NCI-H128 (cell line): ENCODE measurements at regions not wholly inside any gene's neighbourhood (a gene's known extent, or its start where the extent isn't known, plus 50 kb on each side); places are given as distances from the start of the nearest gene placed in this dataset.

ENCODE experiments used
- DNase-seq: peaks from one replicate; lab custom pipeline; 2025; ENCODE audit not compliant: unreplicated experiment; lab: John Stamatoyannopoulos, UW

DNA sequence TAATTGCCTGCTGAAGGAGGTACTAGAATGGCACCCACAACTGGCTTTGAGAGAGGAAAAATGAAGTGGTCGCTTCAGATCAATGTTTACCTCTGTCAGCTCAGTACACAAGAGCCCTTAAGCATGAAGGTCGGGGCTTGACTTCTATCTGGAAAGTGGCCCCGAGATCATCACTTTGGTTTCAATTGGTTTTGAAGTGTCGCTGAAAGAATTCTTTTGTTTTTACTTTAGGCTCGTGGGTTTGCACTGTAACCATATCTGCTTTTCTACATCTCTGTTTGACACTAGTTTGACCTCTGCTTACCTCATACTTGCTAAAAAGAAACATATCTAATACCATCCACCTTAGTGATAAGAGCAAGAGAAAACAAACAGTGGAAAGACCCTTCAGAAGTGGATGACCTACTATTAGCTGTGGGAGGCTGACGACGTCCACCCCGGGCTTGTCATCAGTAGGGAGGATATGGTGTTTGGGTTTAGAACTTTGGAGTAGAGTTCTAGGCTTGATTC, 361.8 kb downstream of the GATA3 start:
- no peak for DNase-seq

DNA sequence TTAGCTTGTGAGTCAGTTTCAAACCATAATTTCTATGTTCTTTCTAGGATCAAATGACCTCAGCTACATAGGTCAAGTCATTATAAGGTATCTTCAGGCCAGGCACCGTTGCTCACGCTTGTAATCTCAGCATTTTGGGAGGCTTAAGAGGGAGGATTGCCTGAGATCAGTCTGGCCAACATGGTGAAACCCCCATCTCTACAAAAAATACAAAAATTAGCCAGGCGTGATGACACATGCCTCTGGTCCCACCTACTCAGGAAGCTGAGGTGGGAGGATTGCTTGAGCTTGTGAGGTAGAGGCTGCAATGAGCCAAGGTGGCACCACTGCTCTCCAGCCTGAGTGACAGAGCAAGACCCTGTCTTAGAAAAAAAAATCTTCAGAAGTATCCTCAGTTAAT, 362.3 kb downstream of the GATA3 start:
- DNase-seq, result no peak

DNA sequence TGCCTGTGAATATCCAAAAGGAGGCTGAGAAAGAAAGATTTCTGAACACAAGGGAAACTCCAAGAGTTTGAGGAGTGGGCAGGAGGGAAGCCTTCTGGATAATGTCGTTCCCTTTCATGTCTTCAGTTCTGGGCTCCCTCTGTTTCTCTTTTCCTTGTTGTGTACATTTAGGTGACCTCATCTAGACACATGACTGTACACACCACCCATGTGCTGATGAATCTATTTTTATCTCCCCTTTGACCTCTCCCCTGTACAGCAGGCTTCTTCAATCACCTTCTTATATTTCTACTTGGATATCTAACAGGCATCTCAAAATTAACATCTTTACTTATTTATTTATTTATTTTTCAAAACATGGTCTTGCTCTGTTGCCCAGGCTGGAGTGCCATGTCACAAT, 363.1 kb downstream of the GATA3 start:
- DNase-seq, result no peak

DNA sequence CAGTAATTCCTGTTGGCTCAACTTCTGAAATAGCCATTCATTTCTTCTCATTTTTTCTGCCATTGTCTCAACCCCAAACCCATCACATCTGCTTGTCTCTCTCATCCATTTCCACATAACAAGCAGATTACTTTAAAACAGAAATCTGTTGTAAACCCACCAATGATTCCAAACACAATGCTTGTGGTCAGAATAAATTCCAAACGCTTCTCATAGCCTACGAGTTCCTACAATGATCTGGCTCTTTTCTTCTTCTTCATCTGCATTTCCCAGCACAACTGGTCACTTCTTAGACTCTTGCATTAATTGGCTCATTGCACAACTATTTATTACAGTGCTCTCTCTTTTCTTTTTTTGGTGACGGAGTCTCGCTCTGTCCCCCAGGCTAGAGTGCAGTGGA, 364.1 kb downstream of the GATA3 start:
- no peak for DNase-seq

DNA sequence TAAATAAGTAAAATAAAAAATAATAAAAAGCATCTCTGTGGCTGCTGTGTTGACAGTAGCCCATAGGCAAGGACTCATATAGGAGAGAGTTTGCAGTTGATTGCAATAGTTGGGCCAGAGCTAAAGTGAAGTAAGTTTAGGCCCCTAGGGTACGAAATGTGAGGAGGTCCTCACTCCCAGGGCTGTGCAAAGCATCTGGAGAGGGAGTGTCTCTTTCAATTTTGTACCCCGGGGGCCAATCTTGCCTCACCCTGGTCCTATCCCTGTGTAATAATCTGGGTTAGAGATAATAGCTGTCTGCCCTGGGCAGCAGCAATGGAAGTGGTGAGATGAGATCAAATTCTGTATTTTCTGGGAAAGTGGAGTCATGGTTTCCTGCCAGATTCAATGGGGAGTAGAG, 365.7 kb downstream of the GATA3 start:
- DNase-seq, result no peak

DNA sequence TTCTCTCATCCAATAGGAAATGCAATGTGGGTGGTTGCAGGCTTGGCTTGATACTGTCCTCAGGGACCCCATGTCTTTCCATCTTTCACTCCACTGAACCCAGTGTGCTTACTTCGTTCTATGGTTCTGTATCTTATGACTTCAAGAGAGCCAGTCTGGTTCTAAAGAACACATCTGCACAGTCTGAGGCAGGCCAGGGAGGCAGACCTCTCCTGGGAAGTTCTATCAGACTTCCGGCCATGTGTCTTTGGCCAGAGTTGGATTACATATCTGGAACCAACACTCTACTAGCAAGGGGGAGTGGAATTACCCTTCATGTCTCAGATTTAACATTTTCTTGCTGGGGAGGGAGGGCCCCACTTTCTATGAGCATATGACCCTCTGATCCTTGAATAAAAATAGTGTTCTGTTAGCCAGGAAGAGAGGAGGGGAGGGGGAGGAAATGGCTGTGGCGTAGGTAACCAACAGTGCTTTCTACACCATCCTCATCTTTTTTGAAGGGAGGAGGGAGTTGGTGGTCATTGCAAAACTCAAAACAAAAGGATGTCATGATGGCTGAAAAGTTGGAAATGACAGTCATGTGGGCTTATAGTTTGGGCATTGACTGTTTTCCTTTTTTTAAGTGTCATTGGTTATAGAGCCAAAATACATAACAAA, 370.2 kb downstream of the GATA3 start:
- DNase-seq, result no peak

DNA sequence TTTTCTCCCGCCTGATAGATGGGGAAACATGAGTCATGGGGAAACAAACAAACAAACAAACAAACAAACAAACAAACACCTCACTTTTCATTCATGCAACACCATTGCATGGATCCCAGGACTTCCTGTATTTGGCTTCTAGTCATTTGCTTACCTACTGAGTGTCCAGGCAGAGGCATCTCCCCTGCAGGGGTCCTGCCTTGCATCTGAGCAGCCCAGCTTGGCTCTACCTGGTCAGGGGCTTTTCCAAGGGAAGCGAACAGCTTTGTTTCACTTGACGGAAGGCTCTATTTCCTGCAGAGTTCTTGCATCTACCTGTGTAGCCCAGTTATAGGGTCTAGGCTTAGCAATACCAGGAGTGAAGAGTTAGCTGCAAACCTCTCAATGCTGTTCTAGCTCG, 374.2 kb downstream of the GATA3 start:
- DNase-seq, result no peak

DNA sequence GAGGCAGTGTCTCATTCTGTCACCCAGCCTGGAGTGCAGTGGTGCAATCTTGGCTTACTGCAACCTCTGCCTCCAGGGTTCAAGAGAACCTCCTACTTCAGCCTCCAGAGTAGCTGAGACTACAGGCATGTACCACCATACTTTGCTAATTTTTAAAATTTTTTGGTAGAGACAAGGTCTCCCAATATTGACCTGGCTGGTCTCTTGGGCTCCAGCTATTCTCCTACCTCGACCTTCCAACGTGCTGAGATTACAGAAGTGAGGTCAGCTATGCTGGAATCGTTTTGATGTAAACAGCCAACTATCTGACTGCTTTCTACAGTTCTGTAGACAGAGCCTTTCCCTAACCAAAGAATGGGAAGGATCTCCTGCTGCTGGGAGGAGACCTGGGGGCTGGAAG, 375.8 kb downstream of the GATA3 start:
- DNase-seq, result no peak

DNA sequence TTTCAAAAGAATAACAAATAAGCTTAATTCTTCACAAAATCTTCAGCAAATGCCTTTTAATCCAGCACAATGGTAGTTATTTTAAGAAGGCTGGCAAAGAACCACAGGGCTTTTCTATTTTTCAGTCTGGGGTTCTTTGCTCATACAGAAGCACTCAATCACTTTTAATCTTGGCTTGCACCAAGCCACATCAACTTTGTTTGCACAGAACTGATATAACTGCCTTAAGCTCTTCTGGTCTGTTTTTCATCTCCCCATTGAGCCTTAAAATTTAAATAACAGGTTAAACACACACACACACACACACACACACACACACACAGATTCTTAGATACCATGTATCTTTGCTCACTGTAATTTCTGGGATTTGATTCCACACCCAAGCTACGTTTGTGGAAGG, 377.0 kb downstream of the GATA3 start:
- no peak for DNase-seq

DNA sequence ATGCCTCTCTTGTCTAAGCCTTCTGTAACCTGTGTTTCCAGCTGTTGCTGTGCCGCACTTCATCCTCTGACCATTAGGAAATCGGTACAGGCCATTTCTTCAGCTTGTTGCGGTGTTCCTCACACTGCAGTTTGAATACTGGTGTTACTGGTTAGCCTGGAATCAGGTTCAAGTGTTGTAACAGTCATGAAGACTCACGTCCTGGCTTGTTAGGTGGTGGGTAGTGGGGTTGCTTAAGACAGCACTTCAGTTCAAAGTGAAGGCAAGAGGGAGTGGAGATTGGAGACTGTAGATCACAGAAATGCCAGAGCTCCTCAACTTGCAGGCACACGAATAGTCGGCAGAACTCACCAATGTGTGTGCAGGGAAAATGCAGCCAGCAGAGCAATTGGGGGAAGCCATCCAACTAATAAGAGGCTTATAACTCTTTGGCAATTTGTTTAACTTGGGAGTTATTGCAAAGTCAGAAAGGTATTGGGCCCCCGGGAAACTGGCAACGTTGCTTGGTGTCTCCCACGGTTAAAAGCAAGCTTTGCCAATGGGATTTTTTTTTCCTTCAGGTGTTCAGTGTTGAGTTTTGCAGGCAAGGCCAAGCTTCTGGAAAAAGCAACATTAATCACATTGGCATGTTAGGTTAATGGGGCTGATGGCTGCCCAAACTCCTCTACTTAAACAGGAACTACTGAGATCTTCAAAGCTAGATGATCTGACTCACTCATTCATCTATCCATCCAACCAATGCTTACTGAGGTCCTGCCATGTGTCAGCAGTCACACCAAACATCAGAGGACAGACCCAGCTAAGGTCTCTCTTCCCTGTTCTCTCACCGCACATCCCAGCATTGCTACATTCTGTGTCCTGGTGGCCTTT, 380.9 kb downstream of the GATA3 start:
- no peak for DNase-seq

DNA sequence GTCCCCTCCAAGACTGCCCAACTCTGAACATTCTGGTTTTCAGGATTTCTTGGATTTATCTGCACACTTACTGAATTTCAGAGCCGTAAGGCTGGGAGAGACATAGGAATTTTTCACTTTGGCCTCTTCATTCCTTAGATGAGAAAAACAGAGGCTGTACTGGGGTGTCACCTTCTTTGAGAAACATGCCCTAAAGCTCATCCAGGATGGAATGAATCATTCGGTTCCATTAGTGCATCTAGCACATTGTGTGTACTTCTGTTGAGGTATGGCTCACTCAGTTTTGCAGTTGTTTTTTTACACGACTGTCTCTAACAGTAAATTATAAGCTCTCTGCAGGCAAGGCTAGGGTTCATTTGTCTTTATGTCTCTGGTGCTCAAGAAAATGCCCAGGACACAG, 383.4 kb downstream of the GATA3 start:
- DNase-seq, result no peak

DNA sequence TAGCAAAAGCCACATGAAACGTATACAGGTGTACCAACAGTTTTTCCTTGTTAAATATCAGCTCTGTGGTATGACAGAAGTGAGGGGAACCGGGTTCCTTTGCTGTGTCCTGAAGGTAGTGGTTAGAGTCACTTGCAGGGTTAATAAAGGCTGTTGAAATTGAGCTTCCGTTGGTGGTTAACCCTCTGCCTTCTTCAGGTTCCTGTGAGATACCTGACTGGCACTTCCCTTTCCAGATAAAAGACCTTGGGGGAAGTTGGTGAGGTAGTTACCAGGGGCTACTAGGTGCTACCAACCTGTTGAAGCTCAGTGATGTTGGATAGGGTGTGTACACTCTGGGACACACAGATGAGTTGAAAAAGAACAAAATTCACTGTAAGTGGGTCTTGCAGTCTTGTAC, 384.1 kb downstream of the GATA3 start:
- DNase-seq, result no peak

DNA sequence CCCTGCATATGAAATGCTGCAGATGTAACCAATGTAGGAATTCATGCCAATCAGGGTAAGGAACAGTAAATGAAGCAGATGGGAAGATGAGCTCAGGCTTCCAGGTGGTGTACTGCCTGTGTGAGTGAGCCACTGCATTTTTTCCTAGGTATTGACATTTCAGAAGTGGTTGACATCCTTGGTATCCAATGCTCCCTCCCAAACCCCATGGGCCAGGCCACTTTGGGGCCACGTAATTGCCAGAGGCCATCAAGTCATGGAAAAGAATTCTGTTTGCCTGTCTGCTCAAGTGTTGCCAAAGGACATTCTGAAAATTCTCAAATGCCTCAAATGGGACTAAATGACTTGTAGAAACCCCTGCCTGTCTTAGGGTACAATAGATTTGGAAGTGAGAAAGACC, 384.6 kb downstream of the GATA3 start:
- DNase-seq, result no peak

DNA sequence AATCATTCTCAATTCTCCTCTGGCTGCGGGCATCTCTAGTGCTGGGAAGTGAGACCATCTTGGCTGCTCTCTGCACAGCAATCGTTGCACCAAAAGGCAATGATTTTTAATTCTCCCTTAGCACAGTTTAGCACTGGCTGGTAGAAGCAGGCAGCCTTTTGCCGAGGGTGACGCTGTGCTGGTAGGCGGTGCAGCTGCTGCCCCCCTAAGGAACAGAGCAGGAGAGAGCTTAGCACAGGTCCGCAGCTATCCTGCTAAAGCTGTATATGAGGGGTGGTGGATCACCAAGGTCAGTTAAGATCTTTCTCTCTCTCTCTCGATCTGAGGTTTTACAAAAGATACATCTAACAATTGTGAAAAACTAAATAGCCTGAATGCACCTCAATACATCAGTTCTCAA, 390.1 kb downstream of the GATA3 start:
- DNase-seq, result no peak

DNA sequence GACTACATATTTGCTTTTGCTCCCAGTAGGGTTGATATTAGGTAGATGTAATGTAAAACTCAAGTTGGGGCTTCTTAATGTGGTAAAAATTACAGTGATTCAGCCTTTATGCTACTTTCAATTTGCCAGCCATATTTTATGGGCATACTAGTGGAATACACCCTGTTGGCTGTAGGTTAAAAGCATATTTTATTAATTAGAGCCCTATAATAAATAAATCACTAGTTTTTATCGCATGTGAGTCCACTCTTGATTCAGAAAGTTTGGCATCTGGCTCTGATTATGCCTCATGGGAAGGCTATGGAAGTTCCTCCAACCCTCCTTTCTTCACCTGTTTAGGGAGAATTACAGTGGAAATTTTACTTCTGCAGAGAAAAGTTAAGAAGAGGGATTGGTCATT, 390.9 kb downstream of the GATA3 start:
- no peak for DNase-seq

DNA sequence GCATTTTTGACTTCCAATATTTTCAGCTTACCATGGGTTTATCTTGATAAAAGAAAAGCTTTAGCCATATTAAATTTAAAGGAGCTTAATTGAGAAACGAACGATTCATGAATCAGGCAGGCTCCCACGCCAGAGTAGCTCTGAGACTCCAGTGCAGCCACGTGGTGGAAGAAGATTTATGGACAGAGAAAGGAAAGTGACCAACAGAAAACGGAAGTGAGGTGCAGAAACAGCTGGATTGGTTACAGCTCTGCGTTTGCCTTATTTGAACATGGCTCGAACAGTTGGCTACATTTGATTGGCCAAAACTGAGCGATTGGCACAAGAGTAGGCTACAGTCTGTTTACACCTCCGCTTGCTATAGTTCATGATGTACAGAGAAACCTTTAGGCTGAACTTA, 395.4 kb downstream of the GATA3 start:
- DNase-seq, result no peak

DNA sequence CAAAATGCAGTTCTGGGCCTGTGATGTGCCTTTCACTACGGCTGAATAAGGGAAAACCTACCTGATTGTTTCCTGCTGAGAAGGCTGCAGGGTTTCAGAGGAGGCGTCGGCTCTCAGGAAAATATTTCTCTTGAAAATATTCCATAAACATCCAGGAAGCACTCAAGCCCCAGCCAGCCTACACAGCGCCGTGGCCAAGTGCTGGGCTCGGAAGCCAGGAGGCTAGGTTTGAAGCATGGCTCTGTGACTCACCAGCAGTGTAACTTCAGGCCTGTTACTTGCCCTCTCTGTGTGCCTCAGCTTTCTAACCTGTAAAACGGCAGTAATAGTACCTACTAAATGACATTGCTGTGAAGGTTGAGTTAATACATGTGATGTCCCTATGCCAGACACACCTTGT, 399.1 kb downstream of the GATA3 start:
- DNase-seq, result no peak

DNA sequence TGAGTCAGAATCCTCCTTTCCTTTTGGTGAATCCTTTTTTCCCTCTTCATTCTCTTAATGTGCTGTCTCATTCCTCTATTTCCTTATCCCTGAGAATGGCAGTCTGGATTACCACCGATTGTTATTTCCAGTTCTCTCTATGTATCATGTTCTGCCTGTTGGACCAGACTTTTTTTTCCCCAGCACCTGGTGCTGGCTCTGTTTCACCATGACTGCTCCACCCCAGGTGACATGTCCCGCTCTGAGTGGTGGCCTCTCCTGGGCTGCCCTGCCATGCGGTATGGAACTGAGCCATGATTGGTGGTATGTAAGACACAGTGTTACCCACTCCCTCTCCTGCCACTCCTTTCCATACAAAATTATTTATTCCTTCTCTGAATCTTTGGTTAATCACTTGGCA, 399.9 kb downstream of the GATA3 start:
- DNase-seq, result no peak

DNA sequence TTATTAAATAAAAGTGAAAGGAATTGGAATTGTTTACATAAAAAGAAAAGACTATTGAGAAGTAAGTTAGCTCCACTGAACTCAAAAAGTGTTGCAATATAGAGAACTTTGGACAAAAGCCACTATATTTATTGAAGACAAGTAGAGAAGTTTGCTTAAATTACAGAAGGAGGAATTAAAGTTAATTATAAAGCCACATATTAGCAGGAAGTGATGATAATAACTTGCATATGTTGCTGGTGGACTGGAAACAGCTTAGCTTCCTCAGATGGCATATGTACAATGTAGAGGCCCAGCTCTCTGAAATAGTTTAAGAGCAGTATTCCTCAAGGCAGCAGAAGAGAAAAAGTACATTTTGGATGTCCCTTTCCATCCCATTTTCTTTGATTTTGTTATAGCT, 400.7 kb downstream of the GATA3 start:
- no peak for DNase-seq

DNA sequence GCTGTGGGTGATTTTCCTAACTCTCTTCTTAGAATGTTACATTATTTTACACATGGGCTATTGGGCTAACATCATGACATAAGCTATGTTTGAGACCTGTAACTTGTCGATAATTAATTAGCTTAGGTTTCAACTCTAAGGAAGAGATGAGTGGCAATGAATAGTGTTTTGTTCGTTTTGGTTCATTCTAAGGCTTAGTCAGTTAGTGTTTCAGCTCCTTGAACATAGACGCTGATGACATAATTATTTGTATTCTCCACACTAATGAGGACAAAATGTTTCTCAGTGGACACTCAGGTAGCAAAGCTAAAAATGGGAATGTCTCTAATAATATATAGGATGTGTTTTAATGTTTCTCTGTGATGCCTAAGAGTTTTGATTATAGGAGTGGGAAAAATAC, 401.9 kb downstream of the GATA3 start:
- DNase-seq, result no peak

DNA sequence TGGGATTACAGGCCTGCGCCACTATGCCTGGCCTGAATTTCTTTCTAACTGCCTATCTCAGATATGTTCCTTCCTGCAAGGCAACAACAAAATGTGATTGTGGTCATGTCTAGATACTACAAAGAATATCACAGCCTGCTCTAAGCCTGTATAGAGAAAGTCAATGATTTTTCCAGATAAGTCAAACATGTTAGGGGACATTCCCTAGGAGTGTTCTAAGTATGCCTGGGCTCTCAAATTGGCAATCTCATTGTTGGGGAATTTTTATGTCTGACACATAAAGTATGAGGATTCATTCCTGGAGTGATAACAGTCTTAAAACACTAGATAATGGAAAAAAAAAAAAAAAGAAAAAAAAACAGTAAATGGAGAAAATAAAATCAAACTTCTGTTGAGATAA, 406.1 kb downstream of the GATA3 start:
- DNase-seq, result no peak

DNA sequence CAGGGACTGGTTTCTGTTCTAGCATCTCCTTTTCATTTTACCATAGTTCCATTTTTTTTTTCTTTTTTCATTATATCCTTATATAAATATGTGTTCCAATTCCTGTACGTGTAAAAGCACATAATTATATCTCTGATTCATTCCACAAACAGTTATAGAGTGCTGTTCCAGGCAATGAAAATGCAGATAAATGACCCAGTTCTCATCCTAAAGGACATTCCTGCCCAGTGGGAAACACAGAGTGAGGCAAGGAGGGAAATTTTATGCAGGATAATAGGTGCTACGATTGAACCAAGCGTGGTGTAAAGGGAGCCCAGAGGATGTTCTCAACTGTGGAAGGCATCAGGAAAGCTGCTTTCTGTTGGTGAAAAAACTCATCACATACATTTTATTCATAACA, 408.1 kb downstream of the GATA3 start:
- DNase-seq, result no peak

DNA sequence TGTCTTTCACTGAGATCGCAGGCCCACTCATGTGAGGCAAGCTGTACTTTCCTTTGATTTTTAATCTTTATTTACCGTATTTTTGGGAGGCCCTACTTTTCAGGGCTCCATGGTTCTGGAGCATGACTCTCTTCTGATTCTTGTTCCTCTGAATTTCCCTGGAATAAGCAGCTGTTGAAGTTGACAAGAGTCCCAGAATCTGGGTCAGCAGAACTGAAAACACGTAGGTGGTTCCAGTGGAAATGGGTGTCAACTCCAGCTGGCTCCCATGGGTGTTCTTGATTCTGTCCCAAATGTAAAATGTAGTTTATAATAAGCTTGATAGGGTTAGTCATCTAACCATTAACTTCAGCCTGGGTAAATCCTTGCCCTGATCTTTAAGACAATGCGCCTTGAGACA, 409.4 kb downstream of the GATA3 start:
- no peak for DNase-seq
